ENCODE measurements at regions not wholly inside any gene's neighbourhood (a gene's known extent, or its start where the extent isn't known, plus 50 kb on each side); places are given as distances from the start of the nearest gene placed in this dataset.

GRCh38 chr5:117645400-117645799 is 1070.8 kb upstream of the SEMA6A start:
- no peak for DNase-seq (ENCODE audit: low read depth)
- H3K4me3 ChIP-seq (ENCODE audit: control insufficient read depth, low read depth, low read length), result no peak overlapping the region
- no peak for TF ChIP-seq CTCF (IDR thresholded peaks at IDR 0.05; ENCODE audit: control insufficient read depth, insufficient read depth, low read depth, low read length, missing control alignments)

- no peak for TF ChIP-seq CTCF (IDR thresholded peaks at IDR 0.05; ENCODE audit: control insufficient read depth, insufficient read depth, low read depth, low read length, missing control alignments)
- H3K4me3 ChIP-seq (ENCODE audit: control insufficient read depth, low read depth, low read length), result no peak overlapping the region
- no peak for DNase-seq (ENCODE audit: low read depth)
Observed at GRCh38 chr5:117638581-117638980, 1064.0 kb upstream of the SEMA6A start.

DNA sequence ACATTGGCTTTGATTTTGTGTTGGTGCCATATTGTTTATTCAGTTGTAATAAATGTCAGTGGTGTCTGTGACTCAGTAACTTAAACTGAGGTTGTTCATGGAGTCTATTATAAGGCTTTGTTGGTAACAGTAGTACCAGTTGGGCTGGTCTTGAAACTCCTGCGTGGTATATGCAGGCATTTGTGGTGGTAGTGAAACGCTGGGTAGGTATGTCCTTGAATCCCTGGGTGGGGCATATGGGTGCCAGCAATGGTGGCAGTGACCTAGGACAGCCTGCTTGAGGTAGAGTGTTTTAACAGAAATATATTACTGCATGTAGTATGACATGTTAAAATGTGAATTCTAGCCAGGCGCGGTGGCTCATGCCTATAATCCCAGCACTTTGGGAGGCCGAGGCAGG is 1058.5 kb upstream of the SEMA6A start:
- no peak overlapping the region for H3K4me3 ChIP-seq (ENCODE audit: control insufficient read depth, low read depth, low read length)
- no peak for TF ChIP-seq CTCF (IDR thresholded peaks at IDR 0.05; ENCODE audit: control insufficient read depth, insufficient read depth, low read depth, low read length, missing control alignments)
- no peak for DNase-seq (ENCODE audit: low read depth)

DNA sequence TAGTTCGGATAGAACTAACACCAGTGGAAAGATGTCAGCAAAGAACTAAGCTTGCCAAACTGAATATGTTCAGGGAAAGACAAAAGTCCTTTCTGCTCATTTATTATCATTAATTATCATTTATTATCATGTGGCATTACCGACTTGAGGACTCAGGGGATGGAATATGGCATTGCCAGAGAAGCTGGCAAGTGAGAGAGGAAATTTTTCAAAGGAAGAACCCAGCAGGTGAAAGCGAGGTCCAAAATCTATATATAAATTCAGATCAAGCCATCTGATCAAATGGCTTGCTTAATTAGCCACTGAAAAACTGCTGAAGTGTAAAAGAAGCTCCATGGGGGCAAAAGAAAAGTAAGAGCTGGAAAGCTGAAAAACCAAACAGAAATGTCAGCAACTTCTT is 1049.6 kb upstream of the SEMA6A start:
- no peak overlapping the region for H3K4me3 ChIP-seq (ENCODE audit: control insufficient read depth, low read depth, low read length)
- TF ChIP-seq CTCF (IDR thresholded peaks at IDR 0.05; ENCODE audit: control insufficient read depth, insufficient read depth, low read depth, low read length, missing control alignments), result no peak
- no peak for DNase-seq (ENCODE audit: low read depth)

GRCh38 chr5:117623042-117623805 is 1048.6 kb upstream of the SEMA6A start:
- no peak overlapping the region for H3K4me3 ChIP-seq (ENCODE audit: control insufficient read depth, low read depth, low read length)
- TF ChIP-seq CTCF (IDR thresholded peaks at IDR 0.05; ENCODE audit: control insufficient read depth, insufficient read depth, low read depth, low read length, missing control alignments), result no peak
- DNase-seq (ENCODE audit: low read depth), result no peak

- H3K4me3 ChIP-seq (ENCODE audit: control insufficient read depth, low read depth, low read length), result no peak overlapping the region
- no peak for DNase-seq (ENCODE audit: low read depth)
- TF ChIP-seq CTCF (IDR thresholded peaks at IDR 0.05; ENCODE audit: control insufficient read depth, insufficient read depth, low read depth, low read length, missing control alignments), result no peak
Observed at GRCh38 chr5:117621921-117622320, 1047.3 kb upstream of the SEMA6A start.
